ENCODE measurements at regions not wholly inside any gene's neighbourhood (a gene's known extent, or its start where the extent isn't known, plus 50 kb on each side); places are given as distances from the start of the nearest gene placed in this dataset.

- TF ChIP-seq CTCF (IDR thresholded peaks at IDR 0.05; ENCODE audit: control extremely low read depth, extremely low read depth): no peak
- Histone ChIP-seq H3K27ac (ENCODE audit: low read depth in 1 of 2, low read length in 1 of 2) (no peak overlapping the region), H3K4me3 (no peak overlapping the region), H3K27me3 (ENCODE audit: control insufficient read depth in 3 of 3, insufficient read depth in 3 of 3, low read length in 2 of 3) (no peaks in the 10 kb centered on the region), H3K9ac (ENCODE audit: insufficient read depth in 1 of 2, low read length in 2 of 2) (no peak overlapping the region), H3K36me3 (ENCODE audit: control insufficient read depth in 4 of 4, insufficient read depth in 4 of 4, low read length in 4 of 4) (no peaks in the 10 kb centered on the region), H3K9me3 (ENCODE audit: control insufficient read depth in 4 of 4, insufficient read depth in 3 of 4, low read length in 3 of 4) (no peaks in the 10 kb centered on the region), H3K4me1 (ENCODE audit: control insufficient read depth in 5 of 5, insufficient read depth in 5 of 5, low read length in 5 of 5) (no peaks in the 10 kb centered on the region)
- ATAC-seq (ENCODE audit: insufficient read depth, low FRiP score) (no peak), DNase-seq (no peak)
Observed at GRCh38 chr3:116916836-116917235, 207.3 kb downstream of the TUSC7 start.

DNA sequence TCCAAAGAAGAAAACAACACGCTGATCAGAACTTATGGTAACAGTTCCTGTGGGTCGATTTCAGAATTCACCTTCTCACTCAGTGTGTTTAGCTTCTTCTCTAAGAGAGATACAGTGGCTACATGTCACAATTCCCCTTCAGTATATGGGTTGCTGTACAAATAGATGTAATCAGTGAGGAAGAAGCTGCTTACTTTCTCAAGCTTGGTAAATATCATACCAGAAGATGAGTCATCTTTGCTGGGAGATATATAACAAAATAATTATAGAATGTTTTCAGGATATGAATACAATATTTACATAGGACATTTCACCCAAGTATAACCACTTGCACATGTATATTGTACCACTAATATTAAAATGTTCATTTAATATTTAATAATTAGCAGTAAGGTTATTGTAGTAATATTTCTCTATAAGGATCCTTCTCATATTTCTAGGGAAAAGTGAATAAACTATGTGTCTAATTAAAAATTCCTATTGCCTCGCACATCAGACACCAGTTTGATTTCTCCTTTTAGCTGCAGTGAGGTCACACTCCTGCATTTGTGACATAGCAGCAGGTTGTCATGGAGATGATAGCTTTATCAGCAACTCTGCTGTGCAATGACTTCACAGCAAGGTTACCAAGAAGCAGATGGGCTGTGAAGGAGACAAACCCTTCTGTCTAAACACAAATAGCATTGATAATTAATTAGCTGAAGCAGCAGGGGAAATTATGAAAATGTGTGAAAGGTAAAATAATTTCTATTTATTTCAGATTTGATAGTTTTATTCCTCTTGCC is 211.4 kb downstream of the TUSC7 start:
- Histone ChIP-seq H3K27ac (ENCODE audit: low read depth in 1 of 2, low read length in 1 of 2) (no peak overlapping the region), H3K4me1 (ENCODE audit: control insufficient read depth in 5 of 5, insufficient read depth in 5 of 5, low read length in 5 of 5) (no peaks in the 10 kb centered on the region), H3K36me3 (ENCODE audit: control insufficient read depth in 4 of 4, insufficient read depth in 4 of 4, low read length in 4 of 4) (no peaks in the 10 kb centered on the region), H3K9me3 (ENCODE audit: control insufficient read depth in 4 of 4, insufficient read depth in 3 of 4, low read length in 3 of 4) (no peaks in the 10 kb centered on the region), H3K9ac (ENCODE audit: insufficient read depth in 1 of 2, low read length in 2 of 2) (no peak overlapping the region), H3K4me3 (no peak overlapping the region), H3K27me3 (ENCODE audit: control insufficient read depth in 3 of 3, insufficient read depth in 3 of 3, low read length in 2 of 3) (no peaks in the 10 kb centered on the region)
- no peak for ATAC-seq (ENCODE audit: insufficient read depth, low FRiP score)
- DNase-seq: no peak
- no peak for TF ChIP-seq CTCF (IDR thresholded peaks at IDR 0.05; ENCODE audit: control extremely low read depth, extremely low read depth)
- 71 to 82% methylated on average over 3 of the region's 3 CpGs for WGBS, 2 donors

GRCh38 chr3:116927918-116928317 is 218.3 kb downstream of the TUSC7 start:
- ATAC-seq (ENCODE audit: insufficient read depth, low FRiP score) (no peak), DNase-seq (no peak)
- Histone ChIP-seq H3K4me3 (no peak overlapping the region), H3K9me3 (ENCODE audit: control insufficient read depth in 4 of 4, insufficient read depth in 3 of 4, low read length in 3 of 4) (peaks cover 0 to 5% (median 0%) of the 10 kb centered on the region in 4 donors), H3K27me3 (ENCODE audit: control insufficient read depth in 3 of 3, insufficient read depth in 3 of 3, low read length in 2 of 3) (no peaks in the 10 kb centered on the region), H3K36me3 (ENCODE audit: control insufficient read depth in 4 of 4, insufficient read depth in 4 of 4, low read length in 4 of 4) (no peaks in the 10 kb centered on the region), H3K4me1 (ENCODE audit: control insufficient read depth in 5 of 5, insufficient read depth in 5 of 5, low read length in 5 of 5) (no peaks in the 10 kb centered on the region), H3K9ac (ENCODE audit: insufficient read depth in 1 of 2, low read length in 2 of 2) (no peak overlapping the region), H3K27ac (ENCODE audit: low read depth in 1 of 2, low read length in 1 of 2) (no peak overlapping the region)
- 84 to 85% methylated on average over 4 of the region's 4 CpGs for whole genome bisulfite sequencing, 2 donors
- TF ChIP-seq CTCF (IDR thresholded peaks at IDR 0.05; ENCODE audit: control extremely low read depth, extremely low read depth): no peak
